ENCODE measurements at regions not wholly inside any gene's neighbourhood (a gene's known extent, or its start where the extent isn't known, plus 50 kb on each side); places are given as distances from the start of the nearest gene placed in this dataset.

GRCh38 chr7:33705333-33705833 is 200.0 kb upstream of the BMPER start:
- TF ChIP-seq REST (IDR thresholded peaks at IDR 0.05; ENCODE audit: insufficient read depth in 1 of 2, low read depth in 2 of 2, low read length in 2 of 2) (no peak), FOXP2 (optimal IDR thresholded peaks at IDR 0.05; ENCODE audit: borderline replicate concordance, extremely low read depth, extremely low read length, insufficient read depth) (no peak)

- TF ChIP-seq FOXP2 (optimal IDR thresholded peaks at IDR 0.05; ENCODE audit: borderline replicate concordance, extremely low read depth, extremely low read length, insufficient read depth) = no peak
- no peak for TF ChIP-seq TAF1 (IDR thresholded peaks at IDR 0.05; ENCODE audit: borderline replicate concordance, insufficient read depth, low read length)
These were observed 199.2 kb upstream of the BMPER start for GRCh38 chr7:33706186-33706585.

GRCh38 chr7:33706771-33707200 is 198.6 kb upstream of the BMPER start:
- no peak for TF ChIP-seq POLR2AphosphoS5 (IDR thresholded peaks at IDR 0.05; ENCODE audit: low read depth, low read length)
- TF ChIP-seq REST (IDR thresholded peaks at IDR 0.05; ENCODE audit: insufficient read depth in 1 of 2, low read depth in 2 of 2, low read length in 2 of 2) = no peak
- TF ChIP-seq FOXP2 (optimal IDR thresholded peaks at IDR 0.05; ENCODE audit: borderline replicate concordance, extremely low read depth, extremely low read length, insufficient read depth) = no peak
- TF ChIP-seq SIN3A (IDR thresholded peaks at IDR 0.05; ENCODE audit: borderline replicate concordance, insufficient read depth, low read length) = no peak
- TF ChIP-seq TAF1 (IDR thresholded peaks at IDR 0.05; ENCODE audit: borderline replicate concordance, insufficient read depth, low read length) = no peak

GRCh38 chr7:33707427-33707826 is 197.9 kb upstream of the BMPER start:
- TF ChIP-seq POLR2AphosphoS5 (IDR thresholded peaks at IDR 0.05; ENCODE audit: low read depth, low read length) (no peak), REST (IDR thresholded peaks at IDR 0.05; ENCODE audit: insufficient read depth in 1 of 2, low read depth in 2 of 2, low read length in 2 of 2) (no peak), FOXP2 (optimal IDR thresholded peaks at IDR 0.05; ENCODE audit: borderline replicate concordance, extremely low read depth, extremely low read length, insufficient read depth) (no peak), TAF1 (IDR thresholded peaks at IDR 0.05; ENCODE audit: borderline replicate concordance, insufficient read depth, low read length) (no peak), SIN3A (IDR thresholded peaks at IDR 0.05; ENCODE audit: borderline replicate concordance, insufficient read depth, low read length) (no peak)

DNA sequence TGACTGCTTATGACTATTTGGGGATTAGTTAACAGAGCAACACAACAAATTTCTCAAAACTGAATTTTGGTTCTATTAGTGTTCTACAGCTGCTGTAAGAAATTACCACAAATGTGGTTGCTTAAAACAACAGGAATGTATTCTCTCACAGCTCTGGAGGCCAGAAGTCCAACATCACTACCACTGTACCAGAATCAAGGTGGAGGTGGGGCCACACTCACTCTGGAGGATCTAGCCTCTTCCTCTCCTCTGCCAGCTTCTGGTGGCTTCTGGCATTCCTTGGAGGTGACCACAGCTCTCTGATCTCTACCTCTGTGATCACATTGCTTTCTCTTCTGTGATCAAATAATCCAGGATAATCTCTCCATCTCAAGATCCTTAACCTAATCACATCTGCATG is 194.7 kb upstream of the BMPER start:
- TF ChIP-seq TAF1 (IDR thresholded peaks at IDR 0.05; ENCODE audit: borderline replicate concordance, insufficient read depth, low read length) = no peak
- TF ChIP-seq SIN3A (IDR thresholded peaks at IDR 0.05; ENCODE audit: borderline replicate concordance, insufficient read depth, low read length) = no peak
- TF ChIP-seq REST (IDR thresholded peaks at IDR 0.05; ENCODE audit: insufficient read depth in 1 of 2, low read depth in 2 of 2, low read length in 2 of 2) = no peak

Data from PFSK-1 (cell line).